Smooth muscle cell of the brain vasculature (primary cell): ENCODE measurements at regions not wholly inside any gene's neighbourhood (a gene's known extent, or its start where the extent isn't known, plus 50 kb on each side); places are given as distances from the start of the nearest gene placed in this dataset.
A peak's percentile ranks its signal among the peaks of the same experiment; 100 is the strongest.

Experiments
- DNase-seq: peaks from one replicate; pipeline ENCODE4 v3.0.0-alpha.2; 2012; ENCODE audit warnings: low read depth, low spot score

GRCh38 chr6:77074037-77074713 lies 389.1 kb downstream of the HTR1B start:
- no peak for DNase-seq

- no peak for DNase-seq
Measured at GRCh38 chr6:77073410-77073760, 389.9 kb downstream of the HTR1B start.

- DNase-seq, result no peak
Measured at GRCh38 chr6:77072694-77073409, 390.4 kb downstream of the HTR1B start.

GRCh38 chr6:77063494-77063893 lies 399.8 kb downstream of the HTR1B start:
- DNase-seq, result no peak

- DNase-seq, result no peak
Measured at GRCh38 chr6:77055711-77056110, 407.6 kb downstream of the HTR1B start.

- no peak for DNase-seq
Measured at GRCh38 chr6:77040568-77041195, 422.6 kb downstream of the HTR1B start.

- no peak for DNase-seq
Measured at GRCh38 chr6:77038807-77039206, 424.5 kb downstream of the HTR1B start.

GRCh38 chr6:77037439-77037838 lies 425.9 kb downstream of the HTR1B start:
- DNase-seq, result no peak

GRCh38 chr6:77036400-77036799 lies 426.9 kb downstream of the HTR1B start:
- DNase-seq, result no peak

GRCh38 chr6:77034161-77034560 lies 429.1 kb downstream of the HTR1B start:
- peak; percentile 21 for DNase-seq

- no peak for DNase-seq
Measured at GRCh38 chr6:77030929-77031674, 432.2 kb downstream of the HTR1B start.

GRCh38 chr6:77026341-77026740 lies 436.9 kb downstream of the HTR1B start:
- DNase-seq, result no peak

GRCh38 chr6:77025736-77026223 lies 437.5 kb downstream of the HTR1B start:
- DNase-seq, result no peak

- DNase-seq, result no peak
Measured at GRCh38 chr6:77021778-77022177, 441.5 kb downstream of the HTR1B start.

- no peak for DNase-seq
Measured at GRCh38 chr6:77021232-77021631, 442.1 kb downstream of the HTR1B start.

GRCh38 chr6:77019081-77019480 lies 444.2 kb downstream of the HTR1B start:
- no peak for DNase-seq

- no peak for DNase-seq
Measured at GRCh38 chr6:77017537-77017936, 445.8 kb downstream of the HTR1B start.

- DNase-seq, result no peak
Measured at GRCh38 chr6:77015350-77015749, 447.9 kb downstream of the HTR1B start.

GRCh38 chr6:77011929-77012545 lies 451.3 kb downstream of the HTR1B start:
- no peak for DNase-seq

- no peak for DNase-seq
Measured at GRCh38 chr6:77010931-77011542, 452.3 kb downstream of the HTR1B start.

GRCh38 chr6:76992553-76992952 lies 470.7 kb downstream of the HTR1B start:
- no peak for DNase-seq
